HG02870 (cell line): ENCODE measurements at regions not wholly inside any gene's neighbourhood (a gene's known extent, or its start where the extent isn't known, plus 50 kb on each side); places are given as distances from the start of the nearest gene placed in this dataset.
A peak's percentile ranks its signal among the peaks of the same experiment; 100 is the strongest.

Experiments used
- ATAC-seq: cut with Tn5 transposase; IDR thresholded peaks from one replicate; pipeline ENCODE4 v1.9.1; 2021; ENCODE audit warnings: mild to moderate bottlenecking, moderate library complexity; ENCODE audit not compliant: unreplicated experiment

GRCh38 chr3:28726840-28727239 is 378.2 kb upstream of the AZI2 start:
- ATAC-seq = peak; percentile 87

GRCh38 chr3:28727307-28727706 is 378.7 kb upstream of the AZI2 start:
- ATAC-seq = no peak

GRCh38 chr3:28738425-28738824 is 389.8 kb upstream of the AZI2 start:
- ATAC-seq = no peak

GRCh38 chr3:28739647-28740046 is 391.0 kb upstream of the AZI2 start:
- no peak for ATAC-seq

- ATAC-seq = no peak
These were observed 394.6 kb upstream of the AZI2 start for GRCh38 chr3:28743271-28743670.

- no peak for ATAC-seq
These were observed 395.2 kb upstream of the AZI2 start for GRCh38 chr3:28743831-28744230.

GRCh38 chr3:28745436-28745835 is 396.8 kb upstream of the AZI2 start:
- no peak for ATAC-seq

GRCh38 chr3:28745916-28746617 is 397.4 kb upstream of the AZI2 start:
- no peak for ATAC-seq

GRCh38 chr3:28746990-28747389 is 398.4 kb upstream of the AZI2 start:
- no peak for ATAC-seq

- no peak for ATAC-seq
These were observed 403.2 kb upstream of the AZI2 start for GRCh38 chr3:28751864-28752263.

- no peak for ATAC-seq
These were observed 403.7 kb upstream of the AZI2 start for GRCh38 chr3:28752290-28752689.

- ATAC-seq = no peak
These were observed 407.4 kb upstream of the AZI2 start for GRCh38 chr3:28756056-28756455.

- no peak for ATAC-seq
These were observed 409.5 kb upstream of the AZI2 start for GRCh38 chr3:28758115-28758514.

- ATAC-seq = no peak
These were observed 412.8 kb upstream of the AZI2 start for GRCh38 chr3:28761375-28761774.

- ATAC-seq = no peak
These were observed 416.6 kb upstream of the AZI2 start for GRCh38 chr3:28765194-28765593.

GRCh38 chr3:28768439-28768838 is 419.8 kb upstream of the AZI2 start:
- ATAC-seq = no peak

- no peak for ATAC-seq
These were observed 429.3 kb upstream of the AZI2 start for GRCh38 chr3:28777806-28778475.

- ATAC-seq = no peak
These were observed 431.9 kb upstream of the AZI2 start for GRCh38 chr3:28780480-28780879.

GRCh38 chr3:28781053-28781452 is 432.4 kb upstream of the AZI2 start:
- no peak for ATAC-seq

GRCh38 chr3:28786446-28786845 is 437.8 kb upstream of the AZI2 start:
- no peak for ATAC-seq

GRCh38 chr3:28788571-28788970 is 439.9 kb upstream of the AZI2 start:
- no peak for ATAC-seq

- no peak for ATAC-seq
These were observed 443.2 kb upstream of the AZI2 start for GRCh38 chr3:28791713-28792255.
